ENCODE measurements at regions not wholly inside any gene's neighbourhood (a gene's known extent, or its start where the extent isn't known, plus 50 kb on each side); places are given as distances from the start of the nearest gene placed in this dataset.
A peak's percentile ranks its signal among the peaks of the same experiment; 100 is the strongest.

DNA sequence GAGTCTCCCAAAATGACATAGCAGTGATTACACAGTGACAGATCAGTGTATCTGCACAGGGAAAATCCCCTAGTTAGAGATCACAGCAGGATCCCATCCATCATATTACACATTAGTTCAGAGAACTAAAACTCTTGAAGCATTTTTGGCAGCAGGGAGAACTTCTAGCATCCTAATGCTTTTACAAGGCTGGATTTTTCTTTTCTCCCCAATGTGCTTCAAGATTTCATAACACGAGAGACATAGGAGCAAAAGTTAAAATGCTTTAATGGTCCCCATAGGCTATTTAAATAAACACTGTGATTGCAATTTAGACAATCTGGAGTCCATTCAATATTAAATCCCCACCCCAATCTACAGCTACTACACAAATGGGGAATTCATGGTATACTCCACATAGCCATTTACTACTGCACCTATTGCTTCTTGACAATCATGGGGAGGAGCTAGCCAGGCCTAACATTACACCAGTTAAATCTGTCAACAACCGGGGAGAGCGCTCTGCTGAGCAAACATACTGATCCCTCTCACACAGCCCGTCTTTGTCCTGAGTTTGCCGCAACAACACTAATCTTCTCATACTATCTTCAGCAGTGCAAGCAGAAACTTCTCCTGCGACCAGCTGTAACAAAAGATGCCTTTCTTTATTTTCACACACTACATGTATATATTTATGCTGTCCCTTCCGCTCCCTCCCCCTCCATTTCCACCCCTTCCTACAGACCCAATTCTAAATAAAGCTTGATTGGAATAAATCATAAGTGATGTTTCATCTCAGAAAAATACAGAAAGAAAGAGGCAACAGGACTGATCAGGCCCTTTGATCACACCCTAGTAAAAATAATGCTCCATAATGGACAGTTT lies 120.3 kb upstream of the SOX5 start:
- peak; percentile 81 for DNase-seq

DNA sequence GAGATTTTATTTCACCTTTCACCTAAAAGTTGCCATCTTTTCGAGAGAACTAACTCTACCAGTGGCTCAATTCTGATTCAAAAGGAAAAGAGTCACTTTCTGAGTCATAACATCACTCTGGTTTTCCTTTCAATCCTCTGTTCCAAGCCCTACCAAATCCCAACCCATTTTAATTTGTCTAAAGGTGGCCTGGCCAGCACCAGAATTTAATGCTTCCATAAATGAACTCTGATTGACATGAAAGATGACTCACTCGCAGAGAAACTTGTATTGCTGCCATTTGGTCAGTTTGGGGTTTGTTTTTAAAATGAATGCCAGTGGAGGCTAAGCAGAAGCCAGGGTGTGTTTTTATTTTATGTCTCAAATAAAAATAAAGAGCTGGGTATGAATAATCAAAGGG lies 117.4 kb upstream of the SOX5 start:
- DNase-seq: no peak

DNA sequence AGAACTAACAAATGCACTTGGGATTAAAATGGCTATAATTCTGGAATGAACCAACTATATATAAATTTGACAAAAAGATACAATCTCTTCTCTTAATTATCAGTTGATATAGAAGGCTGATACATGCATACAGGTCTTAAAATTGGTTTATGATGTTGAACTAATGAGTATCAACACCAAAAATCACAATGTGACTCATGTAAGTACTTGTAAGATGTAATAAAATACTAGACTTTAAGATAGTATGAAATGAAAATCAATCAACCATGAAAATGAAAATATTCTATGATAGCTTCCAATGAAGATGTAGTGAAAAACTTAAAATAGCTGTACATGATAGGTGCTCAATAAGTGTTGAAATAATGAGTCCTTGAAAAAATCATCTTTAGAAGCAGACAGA lies 116.6 kb upstream of the SOX5 start:
- DNase-seq: no peak

DNA sequence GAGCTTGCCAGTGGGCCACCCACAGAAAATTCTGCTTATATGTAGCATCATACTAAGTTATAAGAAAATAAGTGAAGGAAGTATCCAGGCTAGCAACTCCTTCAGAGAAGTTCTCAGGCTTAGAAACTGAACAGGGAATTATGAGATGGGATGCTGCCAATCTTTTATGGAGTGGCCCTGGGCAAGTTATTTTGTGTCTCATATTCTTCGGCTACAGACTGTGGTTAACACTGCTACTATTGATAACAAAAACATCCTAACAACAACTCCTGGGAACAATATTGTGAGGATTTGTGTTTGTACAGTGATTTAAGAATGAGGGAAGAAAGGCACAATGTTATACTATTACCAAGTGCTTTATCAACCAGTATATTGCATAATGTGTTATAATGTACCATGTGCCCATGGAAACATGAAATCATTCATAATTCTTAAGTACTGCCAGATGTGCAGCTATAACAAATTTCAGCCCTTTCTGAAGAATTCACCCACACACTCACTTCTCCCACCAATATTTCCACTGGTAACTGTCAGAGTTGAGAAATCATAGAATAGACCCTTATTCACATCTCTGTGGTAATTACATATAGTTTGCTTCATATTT lies 113.3 kb upstream of the SOX5 start:
- DNase-seq: no peak

DNA sequence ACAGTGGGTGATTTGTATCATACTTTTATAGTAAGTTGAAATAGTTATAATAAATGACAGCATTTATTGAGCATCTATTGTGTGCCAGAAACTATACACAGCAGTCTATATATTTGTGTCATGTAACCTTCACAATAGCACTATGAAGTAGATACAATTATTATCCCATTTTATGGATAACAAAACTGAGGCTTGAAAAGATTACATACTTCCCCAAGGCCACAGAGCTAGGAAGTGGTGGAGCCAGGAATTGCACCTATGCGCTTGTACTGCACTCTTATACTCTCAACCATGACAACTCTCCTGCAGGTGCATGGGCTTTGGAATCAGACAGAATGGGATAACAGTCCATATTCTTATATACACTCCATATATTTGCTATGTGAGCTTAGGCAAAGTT lies 110.6 kb upstream of the SOX5 start:
- DNase-seq: no peak

DNA sequence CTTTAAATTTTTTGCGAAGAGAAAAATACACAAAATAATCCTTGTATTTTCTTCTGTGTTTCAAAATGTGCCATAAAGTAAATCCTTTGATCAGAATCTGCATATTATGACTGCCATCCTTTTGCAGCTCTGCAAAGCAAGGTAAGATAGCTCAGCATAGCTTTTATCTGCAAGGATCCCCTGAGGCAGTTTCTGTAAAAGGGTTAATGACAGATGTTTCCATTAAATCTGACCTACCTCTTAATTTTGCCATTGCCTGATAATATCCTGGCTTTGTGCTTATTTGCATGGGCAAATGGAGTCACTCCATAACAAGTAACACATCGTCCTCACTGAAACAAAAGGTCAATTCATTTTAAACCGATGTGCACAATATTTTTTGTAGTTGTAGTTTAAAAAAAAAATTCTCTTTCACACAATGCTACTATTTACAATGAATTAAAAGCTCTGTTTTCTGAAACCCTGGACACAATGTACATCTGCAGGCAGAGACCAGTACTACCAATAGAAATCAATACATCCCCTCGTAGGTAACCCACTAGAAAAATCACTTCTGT lies 108.5 kb upstream of the SOX5 start:
- DNase-seq: no peak

DNA sequence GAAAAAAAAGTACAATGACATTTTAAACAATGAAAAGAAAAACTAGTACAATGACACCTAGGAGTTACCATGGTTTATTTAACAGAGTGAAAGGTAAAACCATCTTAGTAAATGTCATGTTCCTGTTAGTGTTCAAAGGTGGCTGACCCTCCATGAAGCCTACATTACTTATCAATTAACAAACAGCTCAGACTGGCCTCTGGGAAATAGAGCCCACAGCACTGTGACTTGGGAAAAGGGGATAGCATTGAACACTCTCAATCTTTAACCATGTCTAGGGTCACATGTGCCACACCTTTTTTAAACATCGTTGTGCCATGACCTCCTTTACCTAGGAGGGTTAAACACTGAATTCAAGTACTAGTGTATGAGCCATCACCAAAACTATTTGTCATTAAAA lies 106.3 kb upstream of the SOX5 start:
- DNase-seq: no peak

DNA sequence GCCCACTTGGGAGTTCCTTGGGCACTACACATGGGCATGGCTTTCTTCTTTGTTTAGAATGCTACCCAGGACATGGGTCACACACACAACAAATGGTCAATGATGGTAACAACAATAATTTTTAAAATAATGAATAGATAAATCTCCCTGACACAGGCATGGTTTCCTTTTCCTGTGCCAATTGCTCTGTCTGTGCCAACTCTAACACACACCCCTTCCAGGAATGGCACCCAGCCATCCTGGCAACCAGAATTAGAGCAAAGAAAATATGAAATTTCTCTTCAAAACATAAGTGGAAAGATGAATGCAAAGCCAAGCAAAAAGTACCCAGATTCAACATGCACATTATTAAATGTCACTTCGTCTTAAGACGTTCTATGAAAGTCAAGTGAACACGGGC lies 104.9 kb upstream of the SOX5 start:
- no peak for DNase-seq

DNA sequence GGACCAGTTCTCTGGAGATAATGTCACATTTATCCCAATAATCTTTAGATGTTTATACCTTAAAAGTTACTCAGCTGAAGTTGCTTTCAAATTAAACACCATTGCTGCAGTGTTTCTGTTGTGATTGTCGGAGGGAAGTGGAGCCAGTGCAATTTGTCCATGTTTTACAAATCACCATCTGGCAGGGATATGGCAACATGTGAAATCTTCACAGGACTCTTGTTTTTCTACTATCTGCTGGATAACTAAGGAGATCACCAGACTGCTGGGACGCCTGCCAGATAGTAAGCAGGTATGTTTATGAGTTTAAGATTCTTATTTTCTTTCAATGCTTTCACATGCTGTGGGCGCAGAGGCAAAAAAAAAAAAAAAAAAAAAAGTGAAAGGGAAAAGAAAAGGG lies 100.3 kb upstream of the SOX5 start:
- DNase-seq: no peak

DNA sequence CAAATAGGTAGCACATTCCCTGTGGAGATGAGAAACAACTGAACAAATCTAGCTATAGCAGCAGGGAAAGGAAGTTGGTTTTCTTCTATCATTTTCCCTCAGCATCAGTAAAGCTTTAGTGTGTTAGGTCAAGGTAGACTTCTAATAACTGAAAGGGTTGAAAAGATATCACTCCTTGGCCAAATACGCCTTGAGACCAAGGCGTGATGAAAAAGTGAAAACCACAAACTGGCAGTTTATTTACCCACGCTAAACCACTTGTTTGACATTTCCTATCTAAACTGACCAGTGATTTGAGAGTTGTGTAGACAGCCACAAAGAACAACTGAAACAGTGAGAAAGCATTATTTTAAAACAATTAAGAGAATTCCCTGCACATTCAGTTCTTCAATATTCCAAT lies 99.6 kb upstream of the SOX5 start:
- DNase-seq: no peak

DNA sequence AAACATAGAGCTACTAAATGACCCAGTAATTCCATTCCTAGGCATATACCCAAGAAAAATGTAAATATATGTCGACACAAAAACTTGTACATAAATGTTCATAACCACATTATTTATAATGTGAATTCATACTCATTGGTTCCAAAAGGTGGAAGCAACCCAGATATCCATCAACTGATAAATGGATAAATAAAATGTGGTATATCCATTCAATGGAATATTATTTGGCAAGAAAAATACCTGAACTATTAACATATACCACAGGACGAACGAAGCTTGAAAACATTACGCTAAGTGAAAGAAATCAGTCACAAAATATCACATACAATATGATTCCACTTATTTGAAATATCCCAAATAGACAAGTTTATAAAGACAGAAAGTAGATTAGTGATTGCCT lies 99.0 kb upstream of the SOX5 start:
- no peak for DNase-seq

DNA sequence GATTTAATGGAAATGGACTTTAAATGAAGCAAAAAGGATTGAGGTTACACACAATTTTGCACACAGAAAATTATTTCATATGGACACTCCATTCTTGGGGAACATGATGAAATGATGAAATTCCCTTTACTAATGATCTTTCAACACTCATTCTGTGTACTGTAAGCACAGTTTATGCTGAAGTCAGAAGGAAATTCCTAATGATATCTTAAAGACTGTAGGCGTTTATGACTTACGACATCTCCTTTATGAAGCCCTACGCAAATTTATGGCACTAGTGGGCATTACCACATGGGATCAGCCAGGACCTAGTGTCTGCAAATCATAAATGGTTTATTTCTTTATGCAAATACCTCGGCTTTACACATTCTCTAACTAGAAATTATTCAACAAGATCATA lies 97.9 kb upstream of the SOX5 start:
- DNase-seq: no peak

DNA sequence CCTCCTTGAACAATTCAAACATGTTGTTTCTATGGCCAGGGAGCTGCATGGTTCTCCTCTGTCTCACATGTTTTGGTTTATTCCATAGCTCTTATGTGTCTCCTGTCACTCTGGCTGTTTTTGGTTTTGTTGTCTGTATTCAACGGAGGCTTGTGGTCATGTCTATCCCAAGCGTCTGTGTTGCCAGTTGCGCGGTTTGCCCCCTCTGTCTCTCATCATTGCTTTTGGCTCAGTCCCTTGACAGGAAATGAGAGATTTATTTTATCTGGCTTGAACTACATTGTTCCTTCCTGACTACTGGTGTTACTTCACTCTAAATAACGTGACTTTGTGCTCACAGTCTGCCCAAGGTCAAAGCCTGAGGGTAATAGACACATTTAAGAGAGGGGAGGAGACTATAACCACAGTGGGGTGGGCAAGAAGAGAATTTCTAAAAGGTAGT lies 96.4 kb upstream of the SOX5 start:
- DNase-seq: no peak

DNA sequence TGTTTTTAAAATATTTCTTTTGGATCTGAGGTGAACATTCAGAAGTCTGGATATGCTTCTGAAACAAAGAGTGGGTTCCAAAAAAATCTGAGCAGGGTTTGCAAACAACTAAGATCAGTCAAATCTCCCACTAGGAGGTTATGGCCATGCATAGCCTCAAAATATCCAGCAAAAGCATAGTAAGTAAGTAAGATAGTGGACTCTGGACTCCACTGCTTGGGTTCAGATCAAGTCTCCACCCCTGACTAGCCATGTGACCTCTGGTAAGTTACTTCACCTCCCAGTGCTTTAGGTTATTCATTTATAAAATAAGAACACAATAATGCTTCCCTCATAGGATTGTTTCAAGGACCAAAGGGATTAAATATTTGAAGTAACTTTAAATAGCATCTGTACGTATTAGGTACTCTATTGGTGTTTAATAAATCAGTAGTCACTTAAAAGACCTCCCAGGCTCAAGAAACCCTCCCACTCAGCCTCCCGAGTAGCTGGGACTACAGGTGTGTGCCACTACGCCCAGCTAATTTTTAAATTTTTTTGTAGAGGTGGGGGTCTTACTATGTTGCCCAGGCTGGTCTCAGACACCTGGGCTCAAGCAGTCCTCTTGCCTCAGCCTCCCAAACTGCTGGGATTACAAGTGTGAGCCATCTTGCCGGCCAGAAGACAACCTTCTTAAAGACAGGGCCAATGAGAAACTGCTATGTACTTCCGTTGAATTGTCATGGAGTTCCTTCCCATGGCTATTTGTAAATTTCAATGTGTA lies 95.7 kb upstream of the SOX5 start:
- DNase-seq: no peak

DNA sequence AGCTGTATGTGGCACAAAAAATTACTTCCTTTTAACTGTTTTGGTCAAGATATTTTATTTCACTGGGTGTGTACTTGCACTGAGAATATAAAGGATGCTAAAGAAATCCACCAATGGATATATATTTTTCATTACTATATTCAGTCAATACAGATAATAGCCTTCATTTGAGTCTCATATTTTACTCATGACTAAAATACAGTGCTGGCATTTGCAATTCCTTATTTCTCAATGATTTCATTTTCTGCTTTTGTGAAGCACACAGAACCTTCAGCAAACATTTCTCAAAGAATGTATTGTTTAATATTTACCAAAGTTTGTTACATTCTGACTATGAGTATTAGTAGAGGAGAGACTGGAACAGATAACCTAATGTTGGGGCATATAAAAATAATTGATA lies 93.2 kb upstream of the SOX5 start:
- no peak for DNase-seq

DNA sequence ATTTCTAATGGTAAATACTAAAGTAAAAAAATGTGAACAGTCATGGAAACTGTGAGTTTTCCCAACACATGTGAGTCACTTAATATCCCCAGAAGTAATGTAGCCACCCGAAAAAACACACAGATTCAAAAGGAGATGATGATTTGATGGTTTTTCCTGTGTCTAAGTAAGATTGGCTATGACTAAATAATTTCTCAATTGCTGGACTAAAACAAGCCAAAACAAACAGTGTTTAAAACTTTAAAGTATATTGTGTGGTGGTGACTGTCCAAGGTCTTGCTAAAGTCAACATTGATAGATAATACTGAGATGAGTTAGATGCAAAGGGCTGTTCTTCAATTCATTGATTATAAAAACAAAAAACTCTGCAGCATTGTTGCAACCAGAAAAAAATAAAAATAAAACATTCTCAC lies 89.6 kb upstream of the SOX5 start:
- no peak for DNase-seq

DNA sequence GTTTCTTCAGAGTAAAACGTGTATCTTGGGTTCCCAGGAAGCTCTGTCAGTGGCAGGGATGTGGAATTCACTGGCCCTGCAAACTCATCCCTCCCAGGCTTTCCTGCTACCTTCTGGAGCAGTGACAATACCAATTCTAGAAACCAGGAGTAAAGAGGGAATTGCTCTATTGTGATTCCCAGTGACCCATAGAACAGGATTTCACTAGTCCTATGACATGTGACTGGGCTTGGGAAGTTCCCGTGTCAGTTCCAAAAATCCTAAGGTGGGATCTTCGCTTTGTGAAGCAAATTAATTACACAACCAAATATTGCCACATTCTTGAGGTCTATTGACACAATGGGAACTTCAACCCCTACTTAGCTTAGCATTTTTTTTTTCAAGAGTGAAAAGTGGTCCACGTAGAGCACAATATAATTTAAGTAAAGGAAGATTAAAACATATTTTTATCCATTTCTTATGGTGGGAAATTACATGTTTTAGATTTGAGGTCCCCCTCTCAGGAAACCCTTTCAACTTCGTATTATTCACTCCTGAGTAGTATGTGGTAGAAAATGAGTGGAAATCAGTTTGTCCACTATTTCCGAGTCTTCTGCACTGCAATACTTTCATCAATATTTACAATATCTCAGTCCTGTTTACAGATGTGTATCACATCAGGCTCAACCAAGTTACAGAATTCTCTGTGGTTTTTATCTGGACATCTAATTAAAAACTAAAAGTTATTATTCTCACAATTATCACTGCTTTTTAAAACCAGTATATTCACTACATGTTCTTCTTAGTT lies 88.9 kb upstream of the SOX5 start:
- no peak for DNase-seq

DNA sequence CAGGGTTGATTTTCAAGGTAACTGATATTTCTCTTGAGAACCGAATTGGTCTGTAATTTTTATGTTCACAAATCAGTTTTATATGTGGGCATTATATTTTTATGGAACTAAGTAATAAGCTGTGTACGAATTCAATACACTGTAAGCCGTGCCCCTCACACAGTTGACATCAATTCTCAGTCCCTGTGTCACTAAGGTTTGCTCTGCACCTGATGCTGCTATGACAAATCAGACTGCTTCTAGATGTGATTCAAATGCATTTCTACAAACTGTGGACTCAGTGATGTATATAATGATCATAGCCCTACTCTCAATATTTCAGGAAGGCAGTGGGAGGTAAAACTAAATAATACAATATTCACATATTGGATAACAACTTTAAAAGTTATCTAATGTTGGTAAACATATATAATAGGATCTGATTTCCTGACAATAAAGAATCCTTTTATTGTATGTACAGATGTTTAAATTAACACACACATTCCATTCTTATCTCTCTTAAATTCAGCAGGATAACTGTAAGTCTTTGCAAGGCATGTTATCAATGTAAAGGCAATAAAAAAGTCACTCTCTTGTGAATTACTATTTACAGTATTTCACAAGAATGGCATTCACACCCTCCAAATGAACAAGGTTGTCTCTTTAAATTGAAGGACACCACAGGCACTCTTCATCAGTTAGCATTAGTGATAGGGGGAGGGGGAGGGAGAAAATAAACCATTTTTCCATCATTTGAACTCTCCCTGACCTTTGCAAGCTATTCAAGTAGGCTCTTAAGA lies 87.2 kb upstream of the SOX5 start:
- no peak for DNase-seq

DNA sequence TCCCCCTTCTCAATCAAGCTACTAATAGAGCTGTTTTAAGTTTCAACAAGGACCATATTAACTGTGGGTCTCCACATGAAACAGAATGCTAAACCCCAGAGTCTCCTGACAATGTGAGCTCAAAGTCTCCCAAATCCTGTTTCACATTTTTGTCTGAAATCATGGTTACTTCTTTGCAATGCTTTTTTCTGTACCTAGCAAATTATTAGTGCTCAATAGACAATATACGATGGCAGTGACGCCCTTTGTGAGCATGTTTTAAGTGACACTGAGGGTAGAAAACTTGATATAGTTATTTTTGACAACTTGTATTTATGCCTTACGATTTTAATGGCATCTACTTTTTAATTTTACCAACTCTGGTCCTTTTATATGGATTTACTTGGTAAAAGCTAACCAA lies 85.4 kb upstream of the SOX5 start:
- DNase-seq: no peak

DNA sequence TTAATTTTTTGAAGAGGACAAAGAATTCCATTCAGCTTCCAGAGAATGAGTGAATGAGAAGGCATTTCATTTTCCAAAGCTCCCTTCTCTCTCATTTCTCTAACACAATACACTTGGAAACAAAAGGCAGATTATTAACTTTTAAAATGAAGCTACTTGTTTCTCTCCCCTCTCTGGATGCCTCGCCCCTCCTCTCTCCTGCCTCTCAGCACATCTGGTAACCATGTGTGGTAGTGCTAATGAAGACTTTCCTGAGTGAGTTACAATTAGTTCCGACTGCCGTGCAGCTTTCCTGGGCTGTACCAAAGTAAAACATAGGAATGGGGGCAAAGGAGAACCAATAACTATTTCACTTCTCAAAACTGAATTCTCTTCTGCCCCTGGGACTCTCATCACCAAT lies 84.7 kb upstream of the SOX5 start:
- DNase-seq: no peak

DNA sequence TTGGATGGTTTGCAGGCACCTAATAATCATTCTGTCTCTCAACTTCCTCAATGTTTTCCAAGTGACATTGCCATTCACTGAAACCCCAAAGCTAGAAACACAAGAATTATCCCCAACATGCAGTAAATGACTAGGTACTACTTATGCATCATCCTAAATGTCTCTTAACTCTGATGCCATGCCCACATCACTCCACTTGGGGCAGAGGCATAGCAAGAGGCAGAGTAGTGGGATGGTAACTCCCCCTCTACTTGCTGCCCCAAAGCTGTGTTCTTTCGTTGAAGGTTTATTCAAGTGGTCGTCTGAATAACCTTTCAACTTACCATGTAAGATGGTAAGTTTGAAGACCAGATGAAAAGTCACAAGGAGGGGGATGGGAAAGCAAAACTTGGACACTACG lies 77.9 kb upstream of the SOX5 start:
- no peak for DNase-seq

DNA sequence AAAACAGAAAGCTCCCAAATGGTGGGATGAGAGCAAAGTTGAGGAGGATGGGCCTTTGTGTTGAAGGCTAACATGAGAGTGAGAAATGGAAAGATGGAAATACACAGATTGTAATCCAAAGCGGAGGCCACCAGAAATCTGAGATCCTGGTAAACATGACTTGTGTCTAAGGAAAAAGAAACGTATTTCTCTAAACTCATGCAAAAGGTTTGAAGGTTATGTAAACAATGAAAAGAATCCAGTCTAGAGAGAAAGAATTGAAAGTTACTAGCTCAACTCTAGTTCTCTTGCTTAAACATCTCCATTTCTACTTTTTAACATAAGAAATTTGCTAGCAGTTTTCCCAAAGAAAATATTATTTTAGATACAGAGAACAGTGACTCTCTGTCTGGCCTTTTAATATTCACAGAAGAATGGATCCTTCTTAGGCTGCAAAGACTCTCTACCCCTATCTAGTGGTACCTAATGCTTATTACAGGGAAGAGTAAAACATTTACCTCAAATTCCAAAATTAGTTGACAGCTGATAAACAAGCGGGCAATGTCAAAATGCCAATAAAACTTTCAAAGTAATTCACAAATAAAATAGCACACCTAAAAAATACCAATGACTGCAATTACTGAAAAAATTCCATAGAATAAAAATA lies 75.8 kb upstream of the SOX5 start:
- DNase-seq: no peak
